Kidney tubule cell (primary cell): ENCODE measurements at regions not wholly inside any gene's neighbourhood (a gene's known extent, or its start where the extent isn't known, plus 50 kb on each side); places are given as distances from the start of the nearest gene placed in this dataset.

ENCODE experiments used
- DNase-seq: peaks from one replicate; pipeline ENCODE4 v3.0.0-alpha.2; 2018; ENCODE audit warnings: low spot score

GRCh38 chr6:92634561-92634960 lies 784.8 kb downstream of the EPHA7 start:
- no peak for DNase-seq

DNA sequence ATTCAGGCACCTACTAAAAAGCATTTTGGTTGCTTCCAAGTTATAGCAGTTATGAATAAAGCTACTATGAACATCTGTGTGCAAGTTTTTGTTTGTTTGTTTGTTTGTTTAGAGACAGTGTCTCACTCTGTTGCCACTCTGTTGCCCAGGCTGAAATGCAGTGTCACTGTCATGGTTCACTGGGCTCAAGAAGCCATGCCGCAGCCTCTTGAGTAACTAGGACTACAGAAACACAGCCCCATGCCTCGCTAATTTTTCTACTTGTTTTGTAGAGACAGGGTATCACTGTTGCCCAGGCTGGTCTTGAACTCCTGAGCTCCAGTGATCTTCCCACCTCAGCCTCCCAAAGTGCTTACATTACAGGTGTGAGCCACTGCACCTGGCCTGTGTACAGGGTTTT lies 795.9 kb downstream of the EPHA7 start:
- DNase-seq = peak; percentile 42

GRCh38 chr6:92617721-92618120 lies 801.6 kb downstream of the EPHA7 start:
- DNase-seq = no peak

DNA sequence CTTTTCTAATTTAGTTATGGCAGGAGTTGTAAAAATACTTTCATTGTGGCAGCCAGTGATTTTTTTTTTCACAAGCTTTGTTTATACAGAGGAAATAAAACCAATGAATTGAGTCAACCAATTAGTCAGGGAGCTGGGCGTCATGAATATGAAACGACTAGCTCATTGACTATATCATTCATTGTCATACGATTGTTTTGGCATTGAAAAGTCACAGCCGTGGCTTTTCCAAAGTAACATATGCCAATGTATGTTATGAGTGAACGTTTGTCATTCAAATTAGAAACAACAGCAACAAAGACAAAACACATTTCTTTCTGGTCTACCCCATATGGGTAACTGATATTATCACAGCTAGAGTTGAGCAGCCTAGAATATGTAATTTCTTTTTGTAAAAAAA lies 810.6 kb downstream of the EPHA7 start:
- DNase-seq = no peak

- DNase-seq = no peak
Observed at GRCh38 chr6:92593201-92593600, 826.2 kb downstream of the EPHA7 start.

- DNase-seq = peak; percentile 55
Observed at GRCh38 chr6:92589996-92590395, 829.4 kb downstream of the EPHA7 start.

- DNase-seq = no peak
Observed at GRCh38 chr6:92588148-92588547, 831.2 kb downstream of the EPHA7 start.

DNA sequence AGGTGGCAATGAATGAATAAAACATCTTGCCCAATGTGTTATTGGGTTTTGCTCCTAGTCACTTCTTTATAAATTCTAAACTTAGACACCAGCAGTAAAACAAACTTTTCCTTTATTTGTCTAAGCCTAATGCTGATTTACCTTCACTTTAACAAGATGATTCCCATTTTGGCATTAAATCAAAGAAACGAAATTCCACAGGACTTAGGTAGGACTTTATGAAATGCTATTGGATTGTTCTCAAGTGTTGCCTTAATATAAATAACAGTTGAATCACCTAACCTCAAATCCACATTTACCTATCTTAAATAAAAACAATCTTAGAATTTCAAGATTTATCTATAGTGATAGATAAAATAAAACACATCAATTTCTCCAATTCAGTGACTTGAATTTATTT lies 831.8 kb downstream of the EPHA7 start:
- peak; percentile 2 for DNase-seq

DNA sequence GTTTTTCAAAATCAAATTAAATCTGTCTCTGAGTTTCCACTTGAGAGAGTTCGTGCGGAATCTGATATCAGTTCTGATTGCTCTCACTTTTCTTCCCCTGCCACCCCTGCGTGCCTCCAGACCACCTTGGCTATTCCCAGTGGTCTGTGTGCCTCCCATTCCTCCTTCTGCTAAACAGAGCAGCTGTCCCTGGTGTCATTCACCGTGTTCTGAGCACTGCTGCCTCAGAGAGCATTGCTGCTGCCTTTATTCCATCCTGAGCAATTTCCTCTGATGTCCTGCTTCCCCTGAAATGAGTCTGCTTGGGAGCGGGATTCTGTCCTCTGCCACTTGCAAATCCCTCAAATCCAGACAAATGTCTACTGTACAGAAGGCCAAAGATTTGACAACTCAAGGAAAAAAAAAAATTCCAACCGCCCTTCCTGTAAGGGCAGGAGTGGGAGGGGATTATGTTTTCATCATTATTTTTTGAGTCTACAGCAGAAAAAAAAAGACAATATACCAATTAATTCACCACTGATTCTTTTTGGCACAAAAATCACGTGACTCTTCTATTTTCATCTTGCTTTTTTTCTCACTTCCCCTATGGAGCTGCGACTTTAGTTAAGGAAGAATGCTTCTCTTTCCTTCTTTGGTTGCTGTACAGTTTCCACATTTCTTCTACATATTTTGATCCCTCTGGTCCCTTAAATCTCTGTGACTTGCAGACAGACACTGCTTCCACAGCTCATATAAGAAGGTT lies 833.0 kb downstream of the EPHA7 start:
- DNase-seq = no peak

GRCh38 chr6:92582211-92582610 lies 837.1 kb downstream of the EPHA7 start:
- peak; percentile 12 for DNase-seq

DNA sequence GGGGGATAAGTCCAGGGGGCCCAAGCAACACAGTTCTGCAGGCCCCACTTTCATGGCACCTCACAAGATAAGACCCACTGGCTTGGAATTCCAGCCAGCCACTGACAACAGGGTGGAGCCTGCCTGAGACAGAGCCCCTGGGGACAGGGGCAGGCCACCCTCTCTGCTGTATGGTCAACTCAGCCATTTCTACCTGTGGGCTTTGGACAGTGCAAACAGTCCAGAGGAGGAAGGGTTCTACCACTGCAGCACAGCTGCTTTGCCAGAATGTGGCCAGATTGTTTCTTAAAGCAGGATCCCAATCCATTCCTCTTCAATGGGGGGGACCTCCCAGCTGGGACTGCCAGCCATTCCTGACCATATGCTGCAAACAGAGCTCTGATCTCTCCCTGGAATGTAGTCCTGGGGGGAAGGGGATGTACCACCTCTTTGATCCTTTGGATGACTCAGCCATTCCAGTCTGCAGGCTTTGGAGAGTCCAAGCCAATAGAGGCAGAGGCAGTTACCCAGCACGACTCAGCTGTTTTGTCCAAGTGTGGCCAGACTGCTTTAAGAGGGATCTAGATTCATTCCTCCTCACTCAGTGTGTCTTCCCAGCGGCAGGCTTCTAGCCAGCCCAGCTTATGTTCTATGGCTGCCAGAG lies 842.2 kb downstream of the EPHA7 start:
- DNase-seq = peak; percentile 79

GRCh38 chr6:92568541-92568940 lies 850.8 kb downstream of the EPHA7 start:
- DNase-seq = peak; percentile 4

- DNase-seq = no peak
Observed at GRCh38 chr6:92566632-92567031, 852.7 kb downstream of the EPHA7 start.

GRCh38 chr6:92564376-92564775 lies 855.0 kb downstream of the EPHA7 start:
- DNase-seq = no peak

GRCh38 chr6:92559611-92560010 lies 859.7 kb downstream of the EPHA7 start:
- DNase-seq = no peak

- no peak for DNase-seq
Observed at GRCh38 chr6:92559003-92559402, 860.4 kb downstream of the EPHA7 start.

DNA sequence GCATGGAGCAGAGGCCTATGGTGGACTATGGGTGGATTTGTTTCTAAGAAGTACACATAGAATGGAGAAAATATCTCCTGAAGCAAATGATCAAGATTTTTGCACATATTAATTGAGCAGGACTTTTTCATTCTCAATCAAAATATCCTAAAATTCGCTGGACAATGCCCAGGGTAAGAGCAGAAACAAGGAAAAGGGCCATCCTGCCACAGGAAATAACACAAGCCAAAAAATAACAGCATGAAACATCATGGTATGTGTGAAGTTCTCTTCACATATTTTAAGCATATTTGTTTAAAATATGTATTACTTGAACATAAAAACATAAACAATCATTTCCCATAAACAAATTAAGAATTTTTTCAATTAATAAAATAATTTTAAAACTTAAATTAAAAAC lies 868.9 kb downstream of the EPHA7 start:
- DNase-seq = no peak

GRCh38 chr6:92545861-92546260 lies 873.5 kb downstream of the EPHA7 start:
- DNase-seq = no peak

GRCh38 chr6:92541448-92542060 lies 877.8 kb downstream of the EPHA7 start:
- peak; percentile 53 for DNase-seq

DNA sequence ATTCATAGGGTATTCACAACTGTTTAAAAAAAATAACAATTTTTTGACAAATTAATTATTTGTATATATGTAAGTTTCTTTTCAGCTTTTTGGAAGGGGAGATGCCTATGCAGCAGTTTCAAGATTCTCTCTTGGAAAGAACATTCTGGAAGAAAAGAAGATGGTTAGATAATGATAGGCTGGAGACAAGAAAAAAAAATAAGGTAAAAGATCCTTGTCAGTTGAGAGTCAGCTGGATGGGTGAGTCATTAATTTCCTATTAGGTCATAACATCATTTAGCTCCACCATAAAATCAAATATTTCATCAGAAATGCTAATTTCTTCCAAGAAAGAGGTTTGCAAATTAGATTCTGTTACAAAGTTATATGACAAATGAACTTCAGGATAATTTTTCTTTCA lies 880.4 kb downstream of the EPHA7 start:
- DNase-seq = peak; percentile 36

- peak; percentile 76 for DNase-seq
Observed at GRCh38 chr6:92538275-92538674, 881.1 kb downstream of the EPHA7 start.

DNA sequence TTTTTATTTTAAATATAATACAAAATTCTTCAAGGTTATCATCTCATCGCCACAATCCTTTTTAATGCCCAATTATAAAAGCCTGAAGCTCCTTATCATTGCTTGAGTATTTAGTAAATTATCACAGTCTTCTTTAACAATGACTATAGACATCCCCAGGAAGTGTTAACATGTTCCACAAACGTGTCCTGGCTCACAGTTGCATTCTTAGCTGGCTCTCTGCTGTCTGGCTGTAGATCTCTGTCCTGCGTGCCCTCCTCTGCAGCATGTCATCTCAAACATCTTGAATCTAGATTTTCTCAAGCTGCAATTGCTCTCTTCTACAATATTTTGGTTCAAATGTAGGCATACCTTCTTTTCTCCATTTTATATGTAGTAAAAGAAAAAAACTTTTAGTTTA lies 885.2 kb downstream of the EPHA7 start:
- no peak for DNase-seq

DNA sequence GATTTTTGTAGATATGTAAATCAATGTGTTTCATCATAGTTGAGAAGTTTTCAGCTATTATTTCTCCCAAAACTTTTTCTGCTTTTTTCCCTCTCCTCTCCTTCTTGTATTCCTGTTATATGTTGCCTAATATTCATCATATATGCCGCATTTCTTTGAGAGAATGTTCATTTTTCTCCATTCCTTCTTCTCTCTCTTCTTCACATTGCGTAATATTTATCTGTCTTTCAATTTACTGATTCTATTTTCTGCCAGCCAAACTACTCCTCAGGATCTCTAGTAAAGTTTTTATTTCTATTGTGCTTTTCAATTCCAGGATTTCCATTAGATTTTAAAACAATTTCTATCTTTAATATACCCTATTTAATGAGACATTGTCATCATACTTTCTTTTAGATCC lies 896.8 kb downstream of the EPHA7 start:
- no peak for DNase-seq
